WTC11 (cell line): ENCODE measurements at regions not wholly inside any gene's neighbourhood (a gene's known extent, or its start where the extent isn't known, plus 50 kb on each side); places are given as distances from the start of the nearest gene placed in this dataset.

ENCODE experiments used
- CBFB ChIP-seq: sonication (generic); formaldehyde crosslinking; IDR thresholded peaks from 2 replicates; pipeline ENCODE4 v1.8.1; 2022; ENCODE audit warnings: mild to moderate bottlenecking, low read depth, missing genetic modification reagents
- CTCF ChIP-seq: fragments of 200-600 bp; IDR thresholded peaks from 2 replicates; pipeline ENCODE4 v1.8.0; 2022; ENCODE audit warnings: antibody characterized with exemption
- JAZF1 ChIP-seq: fragments of 250-450 bp; sonication (Bioruptor Pico); IDR thresholded peaks from 2 replicates; pipeline ENCODE4 v1.9.0; 2021; ENCODE audit warnings: moderate library complexity, mild to moderate bottlenecking, inconsistent platforms

- no peak for TF ChIP-seq CTCF
- TF ChIP-seq JAZF1 (CRISPR knock-in tag), result no peak
- TF ChIP-seq CBFB (CRISPR knock-in tag), result no peak
Measured at GRCh38 chr3:99565331-99565730, 73.1 kb upstream of the COL8A1 start.
